D341Med (cell line): ENCODE measurements at regions not wholly inside any gene's neighbourhood (a gene's known extent, or its start where the extent isn't known, plus 50 kb on each side); places are given as distances from the start of the nearest gene placed in this dataset.

Experiments
- DNase-seq: peaks from one replicate; pipeline ENCODE4 v3.0.0; 2012; ENCODE audit warnings: low spot score

DNA sequence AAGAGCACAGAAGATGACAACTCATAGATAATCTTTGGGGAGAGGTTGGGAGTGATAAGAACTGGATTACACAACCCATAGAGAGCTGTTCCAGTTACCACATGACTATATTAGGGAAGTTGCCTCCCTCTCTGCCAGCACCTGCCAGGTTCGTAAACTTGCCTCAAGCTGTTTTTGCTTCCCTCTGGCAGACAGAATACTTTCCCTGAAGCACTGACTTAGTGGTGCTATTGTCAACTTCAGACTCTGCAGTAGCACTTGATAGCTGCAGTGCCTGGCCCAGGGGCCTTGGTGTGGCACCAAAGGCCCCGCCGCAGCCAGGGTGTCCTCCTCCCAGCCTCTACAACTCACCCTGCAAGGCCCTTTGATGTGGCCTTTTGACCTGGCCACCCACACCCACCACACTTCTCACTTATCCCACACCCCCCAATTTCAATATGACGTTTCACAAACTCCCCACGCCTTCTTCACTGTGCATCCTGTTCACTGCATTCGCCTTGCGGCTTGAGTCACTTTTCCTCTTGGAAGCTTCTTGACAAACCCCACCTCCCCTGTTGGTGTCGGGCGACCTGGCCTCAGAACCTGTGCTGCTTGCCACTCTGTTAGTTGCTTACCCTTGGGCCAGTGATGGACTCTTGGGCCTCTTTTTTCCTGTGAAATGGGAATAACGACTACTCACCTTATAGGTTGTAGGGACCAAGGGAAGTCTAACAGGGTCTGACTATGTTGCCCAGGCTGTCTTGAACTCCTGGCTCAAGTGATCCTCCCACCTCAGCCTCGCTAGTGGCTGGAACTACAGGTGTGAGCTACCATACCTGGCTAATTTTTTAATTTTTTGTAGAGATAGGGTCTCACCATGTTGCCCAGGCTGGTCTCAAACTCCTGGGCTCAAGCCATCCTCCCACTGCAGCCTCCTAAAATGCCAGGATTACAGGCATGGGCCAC is 50.2 kb upstream of the PODXL start:
- no peak for DNase-seq
